BE2C (cell line): ENCODE measurements at regions not wholly inside any gene's neighbourhood (a gene's known extent, or its start where the extent isn't known, plus 50 kb on each side); places are given as distances from the start of the nearest gene placed in this dataset.

ENCODE experiments used
- DNase-seq: peaks from one replicate; pipeline ENCODE4 v3.0.0-alpha.2; 2020
- H3K27me3 ChIP-seq: fragments of 250-450 bp; sonication (Bioruptor Pico); 2 replicates; pipeline ENCODE4 v1.5.1; 2020; ENCODE audit warnings: mild to moderate bottlenecking
- H3K36me3 ChIP-seq: fragments of 250-450 bp; sonication (Bioruptor Pico); 2 replicates; pipeline ENCODE4 v1.5.1; 2020; ENCODE audit warnings: mild to moderate bottlenecking
- H3K4me1 ChIP-seq: fragments of 250-450 bp; sonication (Bioruptor Pico); 2 replicates; pipeline ENCODE4 v1.5.1; 2020
- H3K4me3 ChIP-seq: 2 replicates; pipeline ENCODE4 v1.5.1; 2011; ENCODE audit warnings: low read depth, low read length
- H3K9me3 ChIP-seq: fragments of 250-450 bp; sonication (Bioruptor Pico); 2 replicates; pipeline ENCODE4 v1.5.1; 2020
- CTCF ChIP-seq: IDR thresholded peaks from 2 replicates; pipeline ENCODE4 v1.5.1; 2012; ENCODE audit warnings: mild to moderate bottlenecking, low read depth, low read length

GRCh38 chr7:3241686-3242258 is 59.3 kb upstream of the SDK1 start:
- Histone ChIP-seq H3K36me3 (no peaks in the 10 kb centered on the region), H3K9me3 (no peaks in the 10 kb centered on the region; the same call in 1 of the 2 replicates), H3K4me1 (no peaks in the 10 kb centered on the region), H3K27me3 (no peaks in the 10 kb centered on the region), H3K4me3 (no peak overlapping the region)
- no peak for DNase-seq
- no peak for TF ChIP-seq CTCF

- Histone ChIP-seq H3K9me3 (no peaks in the 10 kb centered on the region; the same call in 1 of the 2 replicates), H3K36me3 (no peaks in the 10 kb centered on the region), H3K4me1 (no peaks in the 10 kb centered on the region), H3K27me3 (no peaks in the 10 kb centered on the region), H3K4me3 (no peak overlapping the region)
- TF ChIP-seq CTCF = no peak
- DNase-seq = no peak
These were observed 58.6 kb upstream of the SDK1 start for GRCh38 chr7:3242398-3242972.

DNA sequence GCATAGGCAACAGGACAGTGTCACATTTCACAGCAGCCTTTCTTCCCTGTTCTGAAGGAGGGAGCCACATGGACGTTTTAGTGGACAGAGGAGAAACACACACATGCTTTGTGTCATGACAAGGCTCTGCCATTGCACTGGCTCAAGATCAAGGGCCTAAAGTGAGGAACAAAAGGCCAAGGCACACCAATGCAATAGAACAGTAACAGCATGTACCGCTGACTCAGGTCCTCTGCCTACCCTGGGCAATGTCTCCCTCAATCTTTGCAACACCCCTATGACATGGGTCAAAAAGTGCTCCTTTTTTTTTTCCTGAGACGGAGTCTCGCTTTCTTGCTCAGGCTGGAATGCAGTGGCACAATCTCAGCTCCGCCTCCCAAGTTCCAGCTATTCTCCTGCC is 57.8 kb upstream of the SDK1 start:
- H3K4me3 ChIP-seq = no peak overlapping the region
- DNase-seq = no peak
- no peaks in the 10 kb centered on the region for H3K27me3 ChIP-seq
- TF ChIP-seq CTCF = no peak
- no peaks in the 10 kb centered on the region for H3K4me1 ChIP-seq
- no peaks in the 10 kb centered on the region; the same call in 1 of the 2 replicates for H3K9me3 ChIP-seq
- H3K36me3 ChIP-seq = no peaks in the 10 kb centered on the region

- no peak for TF ChIP-seq CTCF
- Histone ChIP-seq H3K4me1 (no peaks in the 10 kb centered on the region), H3K4me3 (no peak overlapping the region), H3K27me3 (no peaks in the 10 kb centered on the region), H3K9me3 (no peaks in the 10 kb centered on the region; the same call in 1 of the 2 replicates), H3K36me3 (no peaks in the 10 kb centered on the region)
- DNase-seq = no peak
These were observed 57.4 kb upstream of the SDK1 start for GRCh38 chr7:3243680-3244079.

GRCh38 chr7:3244241-3244814 is 56.7 kb upstream of the SDK1 start:
- Histone ChIP-seq H3K27me3 (no peaks in the 10 kb centered on the region), H3K36me3 (no peaks in the 10 kb centered on the region), H3K4me3 (no peak overlapping the region), H3K9me3 (no peaks in the 10 kb centered on the region; the same call in 1 of the 2 replicates), H3K4me1 (no peaks in the 10 kb centered on the region)
- no peak for TF ChIP-seq CTCF
- no peak for DNase-seq

DNA sequence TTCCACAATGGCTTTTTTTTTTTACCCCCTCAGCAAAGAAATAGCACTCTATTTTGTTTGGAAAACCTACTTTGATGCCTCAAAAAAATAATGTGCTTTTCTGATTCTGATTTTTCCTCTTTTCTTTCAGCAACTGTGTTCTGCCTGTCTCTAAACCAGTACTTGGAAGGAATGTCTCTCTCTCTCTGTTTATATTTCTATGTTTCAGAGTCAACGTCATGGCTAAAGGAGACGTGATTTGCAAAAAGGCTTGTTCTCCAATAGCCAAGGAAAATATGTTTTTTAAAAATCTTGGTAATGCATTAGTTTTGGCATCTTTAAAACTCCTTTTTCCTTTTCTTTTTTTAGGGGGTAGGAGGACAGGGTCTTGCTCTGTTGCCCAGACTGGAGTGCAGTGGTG is 56.0 kb upstream of the SDK1 start:
- DNase-seq = no peak
- Histone ChIP-seq H3K27me3 (no peaks in the 10 kb centered on the region), H3K4me3 (no peak overlapping the region), H3K9me3 (no peaks in the 10 kb centered on the region; the same call in 1 of the 2 replicates), H3K4me1 (no peaks in the 10 kb centered on the region), H3K36me3 (no peaks in the 10 kb centered on the region)
- TF ChIP-seq CTCF = no peak
